ENCODE measurements at regions not wholly inside any gene's neighbourhood (a gene's known extent, or its start where the extent isn't known, plus 50 kb on each side); places are given as distances from the start of the nearest gene placed in this dataset.

DNA sequence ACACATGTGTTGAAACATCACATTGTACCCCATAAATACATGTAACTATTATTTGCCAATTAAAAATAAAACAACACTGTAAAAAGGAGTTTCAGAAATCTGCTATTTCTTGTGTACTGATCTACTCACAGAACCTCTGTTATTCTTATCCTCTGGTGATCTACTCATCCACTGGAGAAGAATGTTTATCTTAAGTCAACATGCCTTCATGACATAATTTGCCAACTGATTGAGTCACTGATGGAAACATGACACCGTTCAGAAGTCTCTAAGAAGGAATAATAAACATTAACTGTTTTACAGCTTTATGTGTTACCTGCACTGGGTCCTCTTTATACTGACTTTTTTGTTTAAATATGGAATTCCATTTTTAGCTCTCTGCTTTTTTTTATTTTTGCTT lies 555.2 kb downstream of the DCDC2C start:
- DNase-seq (ENCODE audit: low read depth) = no peak
- no peak overlapping the region for H3K4me3 ChIP-seq (ENCODE audit: control insufficient read depth, low read depth, low read length)
- TF ChIP-seq, protein P1, sequence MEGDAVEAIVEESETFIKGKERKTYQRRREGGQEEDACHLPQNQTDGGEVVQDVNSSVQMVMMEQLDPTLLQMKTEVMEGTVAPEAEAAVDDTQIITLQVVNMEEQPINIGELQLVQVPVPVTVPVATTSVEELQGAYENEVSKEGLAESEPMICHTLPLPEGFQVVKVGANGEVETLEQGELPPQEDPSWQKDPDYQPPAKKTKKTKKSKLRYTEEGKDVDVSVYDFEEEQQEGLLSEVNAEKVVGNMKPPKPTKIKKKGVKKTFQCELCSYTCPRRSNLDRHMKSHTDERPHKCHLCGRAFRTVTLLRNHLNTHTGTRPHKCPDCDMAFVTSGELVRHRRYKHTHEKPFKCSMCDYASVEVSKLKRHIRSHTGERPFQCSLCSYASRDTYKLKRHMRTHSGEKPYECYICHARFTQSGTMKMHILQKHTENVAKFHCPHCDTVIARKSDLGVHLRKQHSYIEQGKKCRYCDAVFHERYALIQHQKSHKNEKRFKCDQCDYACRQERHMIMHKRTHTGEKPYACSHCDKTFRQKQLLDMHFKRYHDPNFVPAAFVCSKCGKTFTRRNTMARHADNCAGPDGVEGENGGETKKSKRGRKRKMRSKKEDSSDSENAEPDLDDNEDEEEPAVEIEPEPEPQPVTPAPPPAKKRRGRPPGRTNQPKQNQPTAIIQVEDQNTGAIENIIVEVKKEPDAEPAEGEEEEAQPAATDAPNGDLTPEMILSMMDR (IDR thresholded peaks at IDR 0.05; ENCODE audit: control insufficient read depth, insufficient read depth, low read depth, low read length, missing control alignments) = no peak

DNA sequence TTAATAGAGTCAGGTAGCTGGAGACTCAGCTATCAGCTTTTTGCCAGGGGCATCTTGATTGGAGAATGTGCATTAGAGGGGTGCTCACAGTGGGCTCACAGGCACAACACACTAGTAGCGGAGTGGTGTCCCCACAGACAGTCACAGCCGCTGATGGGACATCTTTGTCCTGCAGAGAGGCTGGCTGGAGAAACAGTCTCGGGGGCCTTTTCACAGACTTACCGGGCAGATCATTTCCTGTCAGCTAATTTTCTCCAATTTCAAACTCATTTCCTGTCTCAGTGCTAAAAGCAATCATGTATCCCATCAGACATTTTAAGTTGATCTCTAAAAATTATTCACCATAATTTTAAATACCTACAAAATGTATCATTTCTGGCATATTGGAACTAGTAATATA lies 562.6 kb downstream of the DCDC2C start:
- DNase-seq (ENCODE audit: low read depth) = no peak
- no peak overlapping the region for H3K4me3 ChIP-seq (ENCODE audit: control insufficient read depth, low read depth, low read length)
- TF ChIP-seq, protein P1 (IDR thresholded peaks at IDR 0.05; ENCODE audit: control insufficient read depth, insufficient read depth, low read depth, low read length, missing control alignments) = no peak

DNA sequence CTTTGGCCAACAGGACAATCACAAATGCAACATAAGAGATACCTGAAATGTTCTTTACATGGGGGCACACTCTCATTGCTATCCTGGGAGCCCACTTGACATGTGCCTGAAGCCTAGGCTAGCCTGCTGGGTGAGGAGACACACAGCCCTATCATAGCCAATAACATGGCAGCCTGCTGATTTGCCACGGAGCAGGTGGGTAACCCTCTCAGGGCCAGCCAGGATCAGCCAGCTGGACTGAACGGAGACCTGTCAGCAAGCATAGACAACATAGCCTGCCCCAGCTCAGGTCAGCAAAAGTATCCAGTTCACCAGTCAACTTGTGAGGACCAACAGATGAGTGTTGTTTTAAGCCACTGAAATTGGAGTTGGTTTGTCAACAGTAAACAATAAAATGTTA lies 566.5 kb downstream of the DCDC2C start:
- no peak overlapping the region for H3K4me3 ChIP-seq (ENCODE audit: control insufficient read depth, low read depth, low read length)
- no peak for DNase-seq (ENCODE audit: low read depth)
- TF ChIP-seq, protein P1 (IDR thresholded peaks at IDR 0.05; ENCODE audit: control insufficient read depth, insufficient read depth, low read depth, low read length, missing control alignments) = no peak

DNA sequence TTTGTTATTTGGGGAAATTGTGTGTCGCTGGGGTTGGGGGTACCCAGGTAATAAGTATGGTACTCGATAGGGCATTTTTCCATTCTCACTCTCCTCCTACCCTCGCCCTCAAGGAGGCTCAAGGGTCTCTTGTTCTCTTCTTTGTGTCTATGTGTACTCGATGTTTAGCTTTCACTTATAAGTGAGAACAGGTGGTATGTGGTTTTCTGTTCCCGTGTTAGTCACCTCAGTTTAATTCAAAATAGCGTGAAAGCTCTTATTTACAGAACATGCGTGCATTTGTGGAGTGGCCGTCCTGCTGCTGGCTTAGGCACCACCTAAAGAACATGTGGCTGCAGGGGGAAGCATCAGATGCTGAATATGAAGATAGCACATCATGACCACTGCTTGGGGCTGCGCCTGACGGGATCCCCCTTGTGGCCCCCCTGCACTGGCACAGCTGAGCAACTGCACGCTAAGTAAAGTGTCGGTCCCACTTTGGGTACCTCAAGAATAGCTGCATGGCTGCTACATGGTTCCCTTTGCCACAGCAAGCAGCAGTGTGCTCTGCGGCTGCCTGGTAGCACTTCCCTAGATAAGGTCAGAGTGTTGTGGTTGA lies 569.0 kb downstream of the DCDC2C start:
- no peak for DNase-seq (ENCODE audit: low read depth)
- no peak overlapping the region for H3K4me3 ChIP-seq (ENCODE audit: control insufficient read depth, low read depth, low read length)
- TF ChIP-seq, protein P1 (IDR thresholded peaks at IDR 0.05; ENCODE audit: control insufficient read depth, insufficient read depth, low read depth, low read length, missing control alignments) = no peak

DNA sequence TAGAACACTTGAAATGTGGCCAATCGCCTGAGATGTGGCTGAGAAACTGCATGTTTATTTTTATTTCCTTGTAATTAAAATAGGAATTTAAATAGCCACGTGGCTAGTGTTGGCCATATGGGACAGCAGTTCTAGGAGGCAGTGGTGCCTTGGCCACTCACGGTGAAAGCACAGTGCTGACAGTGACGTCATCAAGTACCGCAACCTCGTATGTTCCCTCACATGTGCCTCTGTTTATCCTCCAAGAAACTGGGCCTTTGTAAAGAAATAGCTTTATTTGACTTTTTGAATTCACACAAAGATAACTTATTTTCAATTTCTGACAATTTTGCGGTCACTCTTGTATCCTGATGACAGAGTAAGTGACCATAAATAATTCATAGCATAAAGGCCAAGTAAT lies 575.0 kb downstream of the DCDC2C start:
- no peak for DNase-seq (ENCODE audit: low read depth)

DNA sequence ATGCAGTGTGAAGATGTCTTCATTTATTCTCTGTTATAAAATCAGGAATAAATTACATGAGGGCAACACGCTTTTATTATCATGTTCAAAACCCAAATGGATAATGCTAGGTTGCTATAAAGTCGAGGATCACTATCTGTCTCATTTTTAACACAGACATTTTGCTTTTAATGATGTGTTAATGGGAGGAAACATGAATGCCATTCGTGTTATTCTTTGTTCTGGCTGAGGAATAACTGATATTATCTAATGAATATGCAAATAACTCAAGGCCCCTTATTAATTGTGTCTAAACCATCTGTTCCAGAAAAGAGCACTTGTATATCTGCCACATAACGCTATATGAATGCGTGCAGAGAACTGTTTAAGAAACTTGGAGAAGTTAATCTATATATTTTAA lies 576.1 kb downstream of the DCDC2C start:
- H3K4me3 ChIP-seq (ENCODE audit: control insufficient read depth, low read depth, low read length) = no peak overlapping the region
- TF ChIP-seq, protein P1 (IDR thresholded peaks at IDR 0.05; ENCODE audit: control insufficient read depth, insufficient read depth, low read depth, low read length, missing control alignments) = no peak
- no peak for DNase-seq (ENCODE audit: low read depth)

More for the DNA sequence above, 575.0 kb downstream of the DCDC2C start:
- TF ChIP-seq, protein P1 (IDR thresholded peaks at IDR 0.05; ENCODE audit: control insufficient read depth, insufficient read depth, low read depth, low read length, missing control alignments) = no peak
- H3K4me3 ChIP-seq (ENCODE audit: control insufficient read depth, low read depth, low read length) = no peak overlapping the region

DNA sequence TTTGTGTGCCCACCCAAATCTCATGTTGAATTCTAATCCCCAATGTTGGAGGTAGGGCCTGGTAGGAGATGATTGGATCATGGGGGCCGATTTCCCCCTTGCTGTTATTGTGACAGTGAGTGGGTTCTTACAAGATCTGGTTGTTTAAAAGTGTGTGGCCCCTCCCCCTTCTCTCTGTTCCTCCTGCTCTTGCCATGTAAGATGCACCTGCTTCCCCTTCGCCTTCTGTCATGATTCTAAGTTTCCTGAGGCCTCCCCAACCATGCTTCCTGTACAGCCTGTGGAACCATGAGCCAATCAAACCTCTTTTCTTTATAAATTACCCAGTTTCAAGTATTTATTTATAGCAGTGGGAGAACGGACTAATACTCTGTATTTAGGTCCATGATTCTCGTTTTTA lies 588.1 kb downstream of the DCDC2C start:
- H3K4me3 ChIP-seq (ENCODE audit: control insufficient read depth, low read depth, low read length) = no peak overlapping the region
- no peak for DNase-seq (ENCODE audit: low read depth)
- TF ChIP-seq, protein P1 (IDR thresholded peaks at IDR 0.05; ENCODE audit: control insufficient read depth, insufficient read depth, low read depth, low read length, missing control alignments) = no peak
